ENCODE measurements at regions not wholly inside any gene's neighbourhood (a gene's known extent, or its start where the extent isn't known, plus 50 kb on each side); places are given as distances from the start of the nearest gene placed in this dataset.

DNA sequence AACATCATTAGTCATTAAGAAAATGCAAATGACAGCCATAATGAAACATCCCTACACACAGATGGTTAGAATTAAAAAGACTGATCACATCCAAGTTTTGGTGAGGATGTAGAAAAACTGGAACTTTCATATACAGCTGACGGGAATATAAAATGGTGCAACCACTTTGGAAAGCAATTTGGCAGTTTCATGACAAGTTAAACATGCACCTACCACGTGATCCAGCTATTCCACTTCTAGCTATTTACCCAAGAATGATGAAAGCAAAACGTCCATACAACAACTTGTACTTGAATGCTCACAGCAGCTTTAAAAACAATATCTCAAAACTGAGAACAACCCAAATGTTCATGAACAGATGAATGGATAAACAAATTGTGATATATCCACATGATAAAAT lies 77.9 kb upstream of the AVPR1A start:
- H3K27ac ChIP-seq (ENCODE audit: low read depth in 1 of 2, low read length in 2 of 2), result no peak overlapping the region
- H3K9me3 ChIP-seq (ENCODE audit: control insufficient read depth, low read length), result no peaks in the 10 kb centered on the region
- no peaks in the 10 kb centered on the region for H3K36me3 ChIP-seq (ENCODE audit: control insufficient read depth in 1 of 2, insufficient read depth in 2 of 2, low read length in 1 of 2)
- no peak for ATAC-seq (ENCODE audit: low FRiP score)
- no peaks in the 10 kb centered on the region for H3K4me1 ChIP-seq (ENCODE audit: control insufficient read depth in 1 of 2, insufficient read depth in 2 of 2, low read length in 2 of 2)
- 63 to 69% methylated on average over 3 of the region's 3 CpGs for WGBS, 2 donors
- H3K27me3 ChIP-seq (ENCODE audit: control insufficient read depth in 1 of 2, insufficient read depth in 2 of 2, low read length in 1 of 2), result no peaks in the 10 kb centered on the region
- intact Hi-C loops (cut with DNase I), result no loop called here
- DNase-seq, result no peak
- H3K4me3 ChIP-seq (ENCODE audit: low read length in 2 of 2), result no peak overlapping the region

GRCh38 chr12:63226792-63227463 lies 75.9 kb upstream of the AVPR1A start:
- no peaks in the 10 kb centered on the region for H3K36me3 ChIP-seq (ENCODE audit: control insufficient read depth in 1 of 2, insufficient read depth in 2 of 2, low read length in 1 of 2)
- H3K27me3 ChIP-seq (ENCODE audit: control insufficient read depth in 1 of 2, insufficient read depth in 2 of 2, low read length in 1 of 2), result no peaks in the 10 kb centered on the region
- WGBS, 2 donors, result 73 to 77% methylated on average over 2 of the region's 2 CpGs
- no peaks in the 10 kb centered on the region for H3K4me1 ChIP-seq (ENCODE audit: control insufficient read depth in 1 of 2, insufficient read depth in 2 of 2, low read length in 2 of 2)
- no peaks in the 10 kb centered on the region for H3K9me3 ChIP-seq (ENCODE audit: control insufficient read depth, low read length)
- H3K4me3 ChIP-seq (ENCODE audit: low read length in 2 of 2), result no peak overlapping the region
- intact Hi-C loops (cut with DNase I), result no loop called here
- DNase-seq, result no peak
- H3K27ac ChIP-seq (ENCODE audit: low read depth in 1 of 2, low read length in 2 of 2), result no peak overlapping the region
- ATAC-seq (ENCODE audit: low FRiP score), result no peak

DNA sequence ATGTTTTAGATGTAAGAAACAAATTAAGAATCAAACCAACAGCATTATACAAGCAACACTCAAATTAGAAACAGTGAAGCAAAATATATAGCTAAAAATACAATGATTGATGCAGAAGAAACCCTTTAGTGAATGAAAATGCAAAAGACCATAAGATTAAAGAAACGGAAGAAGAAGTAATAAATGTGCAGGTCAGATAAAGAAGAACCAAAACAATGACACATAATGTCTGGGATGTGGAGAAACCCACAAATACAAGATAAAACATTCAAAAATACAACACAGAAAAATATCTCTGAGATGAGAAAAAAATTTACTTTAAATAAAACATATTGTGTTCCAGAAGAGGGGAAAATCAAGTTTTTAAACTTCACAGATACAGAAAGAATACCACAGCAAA lies 73.4 kb upstream of the AVPR1A start:
- H3K4me3 ChIP-seq (ENCODE audit: low read length in 2 of 2), result no peak overlapping the region
- no peaks in the 10 kb centered on the region for H3K4me1 ChIP-seq (ENCODE audit: control insufficient read depth in 1 of 2, insufficient read depth in 2 of 2, low read length in 2 of 2)
- H3K27me3 ChIP-seq (ENCODE audit: control insufficient read depth in 1 of 2, insufficient read depth in 2 of 2, low read length in 1 of 2), result no peaks in the 10 kb centered on the region
- WGBS, 2 donors, result 21 to 26% methylated on average over 1 of the region's 1 CpG
- intact Hi-C loops (cut with DNase I), result no loop called here
- DNase-seq, result no peak
- no peak overlapping the region for H3K27ac ChIP-seq (ENCODE audit: low read depth in 1 of 2, low read length in 2 of 2)
- ATAC-seq (ENCODE audit: low FRiP score), result no peak
- no peaks in the 10 kb centered on the region for H3K36me3 ChIP-seq (ENCODE audit: control insufficient read depth in 1 of 2, insufficient read depth in 2 of 2, low read length in 1 of 2)
- no peaks in the 10 kb centered on the region for H3K9me3 ChIP-seq (ENCODE audit: control insufficient read depth, low read length)

DNA sequence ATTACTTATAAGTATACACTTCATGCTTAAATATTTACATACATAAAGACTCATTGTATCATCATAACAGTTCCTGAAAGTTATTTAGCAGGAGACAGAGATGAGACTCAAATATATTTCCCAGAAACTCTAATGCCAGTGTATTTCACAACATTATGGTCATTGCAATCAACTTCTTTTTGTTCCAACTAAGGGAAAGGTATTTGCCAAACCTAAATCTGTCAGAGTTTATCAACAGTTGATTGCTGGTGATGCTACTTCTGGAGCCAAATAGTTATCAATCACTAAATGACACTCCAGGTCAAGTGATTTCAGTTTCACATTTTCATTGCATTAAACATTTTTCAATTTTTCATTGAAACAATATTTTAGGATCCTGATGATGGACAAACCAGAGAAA lies 72.1 kb upstream of the AVPR1A start:
- H3K9me3 ChIP-seq (ENCODE audit: control insufficient read depth, low read length), result no peaks in the 10 kb centered on the region
- H3K4me1 ChIP-seq (ENCODE audit: control insufficient read depth in 1 of 2, insufficient read depth in 2 of 2, low read length in 2 of 2), result no peaks in the 10 kb centered on the region
- no peaks in the 10 kb centered on the region for H3K36me3 ChIP-seq (ENCODE audit: control insufficient read depth in 1 of 2, insufficient read depth in 2 of 2, low read length in 1 of 2)
- ATAC-seq (ENCODE audit: low FRiP score) (no peak), DNase-seq (no peak)
- no peak overlapping the region for H3K27ac ChIP-seq (ENCODE audit: low read depth in 1 of 2, low read length in 2 of 2)
- H3K4me3 ChIP-seq (ENCODE audit: low read length in 2 of 2), result no peak overlapping the region
- intact Hi-C loops (cut with DNase I), result no loop called here
- H3K27me3 ChIP-seq (ENCODE audit: control insufficient read depth in 1 of 2, insufficient read depth in 2 of 2, low read length in 1 of 2), result no peaks in the 10 kb centered on the region

GRCh38 chr12:63222582-63222981 lies 71.6 kb upstream of the AVPR1A start:
- H3K27me3 ChIP-seq (ENCODE audit: control insufficient read depth in 1 of 2, insufficient read depth in 2 of 2, low read length in 1 of 2), result no peaks in the 10 kb centered on the region
- 67 to 82% methylated on average over 3 of the region's 3 CpGs for WGBS, 2 donors
- H3K36me3 ChIP-seq (ENCODE audit: control insufficient read depth in 1 of 2, insufficient read depth in 2 of 2, low read length in 1 of 2), result no peaks in the 10 kb centered on the region
- H3K27ac ChIP-seq (ENCODE audit: low read depth in 1 of 2, low read length in 2 of 2), result no peak overlapping the region
- H3K4me1 ChIP-seq (ENCODE audit: control insufficient read depth in 1 of 2, insufficient read depth in 2 of 2, low read length in 2 of 2), result no peaks in the 10 kb centered on the region
- no peaks in the 10 kb centered on the region for H3K9me3 ChIP-seq (ENCODE audit: control insufficient read depth, low read length)
- no peak for ATAC-seq (ENCODE audit: low FRiP score)
- no peak for DNase-seq
- H3K4me3 ChIP-seq (ENCODE audit: low read length in 2 of 2), result no peak overlapping the region
- intact Hi-C loops (cut with DNase I), result no loop called here

- 38 to 42% methylated on average over 1 of the region's 1 CpG for WGBS, 2 donors
- no peaks in the 10 kb centered on the region for H3K27me3 ChIP-seq (ENCODE audit: control insufficient read depth in 1 of 2, insufficient read depth in 2 of 2, low read length in 1 of 2)
- intact Hi-C loops (cut with DNase I), result no loop called here
Measured at GRCh38 chr12:63220921-63221320, 69.9 kb upstream of the AVPR1A start.

GRCh38 chr12:63212316-63212715 lies 61.3 kb upstream of the AVPR1A start:
- no peak for DNase-seq
- Histone ChIP-seq H3K4me1 (ENCODE audit: control insufficient read depth in 1 of 2, insufficient read depth in 2 of 2, low read length in 2 of 2) (no peaks in the 10 kb centered on the region), H3K27me3 (ENCODE audit: control insufficient read depth in 1 of 2, insufficient read depth in 2 of 2, low read length in 1 of 2) (no peaks in the 10 kb centered on the region), H3K4me3 (ENCODE audit: low read length in 2 of 2) (no peak overlapping the region), H3K36me3 (ENCODE audit: control insufficient read depth in 1 of 2, insufficient read depth in 2 of 2, low read length in 1 of 2) (no peaks in the 10 kb centered on the region), H3K9me3 (ENCODE audit: control insufficient read depth, low read length) (no peaks in the 10 kb centered on the region), H3K27ac (ENCODE audit: low read depth in 1 of 2, low read length in 2 of 2) (no peak overlapping the region)
- intact Hi-C loops (cut with DNase I), result no loop called here
- ATAC-seq (ENCODE audit: low FRiP score), result no peak
- 82 to 83% methylated on average over 3 of the region's 3 CpGs for WGBS, 2 donors

More at GRCh38 chr12:63220921-63221320, 69.9 kb upstream of the AVPR1A start:
- DNase-seq, result no peak
- Histone ChIP-seq H3K9me3 (ENCODE audit: control insufficient read depth, low read length) (no peaks in the 10 kb centered on the region), H3K4me1 (ENCODE audit: control insufficient read depth in 1 of 2, insufficient read depth in 2 of 2, low read length in 2 of 2) (no peaks in the 10 kb centered on the region), H3K36me3 (ENCODE audit: control insufficient read depth in 1 of 2, insufficient read depth in 2 of 2, low read length in 1 of 2) (no peaks in the 10 kb centered on the region), H3K4me3 (ENCODE audit: low read length in 2 of 2) (no peak overlapping the region), H3K27ac (ENCODE audit: low read depth in 1 of 2, low read length in 2 of 2) (no peak overlapping the region)
- no peak for ATAC-seq (ENCODE audit: low FRiP score)

DNA sequence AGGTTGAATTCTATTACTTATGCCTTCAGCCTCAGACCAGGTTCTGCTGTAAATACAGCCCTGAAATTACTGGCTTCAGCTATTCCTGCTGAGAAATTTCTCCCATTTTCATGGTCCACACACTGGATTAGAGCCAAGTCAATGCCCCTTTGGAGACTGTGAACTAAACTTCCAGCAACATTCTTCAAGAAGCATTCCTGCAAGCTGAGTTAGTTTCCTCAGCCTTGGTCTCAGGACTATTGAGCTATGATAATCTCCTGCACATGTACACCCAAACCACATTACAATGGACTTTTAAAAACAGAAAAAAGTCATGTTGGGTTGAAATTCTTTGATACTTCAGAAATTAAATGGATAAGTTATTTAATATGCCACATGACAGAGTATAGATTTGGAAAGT lies 58.0 kb upstream of the AVPR1A start:
- Histone ChIP-seq H3K27me3 (ENCODE audit: control insufficient read depth in 1 of 2, insufficient read depth in 2 of 2, low read length in 1 of 2) (no peaks in the 10 kb centered on the region), H3K36me3 (ENCODE audit: control insufficient read depth in 1 of 2, insufficient read depth in 2 of 2, low read length in 1 of 2) (no peaks in the 10 kb centered on the region), H3K9me3 (ENCODE audit: control insufficient read depth, low read length) (no peaks in the 10 kb centered on the region), H3K4me3 (ENCODE audit: low read length in 2 of 2) (no peak overlapping the region), H3K27ac (ENCODE audit: low read depth in 1 of 2, low read length in 2 of 2) (no peak overlapping the region), H3K4me1 (ENCODE audit: control insufficient read depth in 1 of 2, insufficient read depth in 2 of 2, low read length in 2 of 2) (no peaks in the 10 kb centered on the region)
- intact Hi-C loops (cut with DNase I), result no loop called here
- ATAC-seq (ENCODE audit: low FRiP score) (no peak), DNase-seq (no peak)

- no peak for ATAC-seq (ENCODE audit: low FRiP score)
Measured at GRCh38 chr12:63206909-63207308, 55.9 kb upstream of the AVPR1A start.

More at GRCh38 chr12:63206909-63207308, 55.9 kb upstream of the AVPR1A start:
- 26 to 39% methylated on average over 3 of the region's 3 CpGs for WGBS, 2 donors
- Histone ChIP-seq H3K27ac (ENCODE audit: low read depth in 1 of 2, low read length in 2 of 2) (no peak overlapping the region), H3K4me1 (ENCODE audit: control insufficient read depth in 1 of 2, insufficient read depth in 2 of 2, low read length in 2 of 2) (no peaks in the 10 kb centered on the region), H3K9me3 (ENCODE audit: control insufficient read depth, low read length) (no peaks in the 10 kb centered on the region), H3K27me3 (ENCODE audit: control insufficient read depth in 1 of 2, insufficient read depth in 2 of 2, low read length in 1 of 2) (no peaks in the 10 kb centered on the region), H3K4me3 (ENCODE audit: low read length in 2 of 2) (no peak overlapping the region), H3K36me3 (ENCODE audit: control insufficient read depth in 1 of 2, insufficient read depth in 2 of 2, low read length in 1 of 2) (no peaks in the 10 kb centered on the region)
- intact Hi-C loops (cut with DNase I), result no loop called here
- DNase-seq, result no peak

Data from aorta (tissue), 5 donors.